SH-SY5Y (cell line): ENCODE measurements at regions not wholly inside any gene's neighbourhood (a gene's known extent, or its start where the extent isn't known, plus 50 kb on each side); places are given as distances from the start of the nearest gene placed in this dataset.

Experiments used
- GATA2 ChIP-seq: IDR thresholded peaks from 2 replicates; pipeline ENCODE4 v1.6.1; 2011; ENCODE audit warnings: mild to moderate bottlenecking, low read depth, low read length
- GATA3 ChIP-seq: IDR thresholded peaks from 2 replicates; pipeline ENCODE4 v1.6.1; 2011; ENCODE audit warnings: low read depth, mild to moderate bottlenecking, low read length, moderate library complexity

DNA sequence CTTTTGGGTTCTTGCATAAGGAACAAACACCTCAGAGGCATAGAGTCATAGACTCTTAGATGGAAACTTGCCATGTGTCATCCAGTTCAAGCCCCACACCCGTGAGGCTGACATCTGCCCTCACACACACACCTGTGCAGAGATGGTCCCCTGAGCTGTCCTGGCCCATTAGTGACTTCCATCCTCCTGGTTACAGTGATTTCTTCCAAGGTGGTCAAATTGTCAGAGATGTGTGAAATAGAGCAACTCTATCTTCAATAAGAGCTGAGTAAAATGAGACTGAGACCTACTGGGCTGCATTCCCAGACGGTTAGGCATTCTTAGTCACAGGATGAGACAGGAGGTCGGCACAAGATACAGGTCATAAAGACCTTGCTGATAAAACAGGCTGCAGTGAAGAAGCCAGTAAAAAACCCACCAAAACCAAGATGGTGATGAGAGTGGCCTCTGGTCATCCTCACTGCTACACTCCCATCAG lies 342.2 kb upstream of the TNRC6C start:
- TF ChIP-seq GATA2 (no peak), GATA3 (no peak)
